Upper lobe of left lung (tissue), 4 donors: ENCODE measurements at regions not wholly inside any gene's neighbourhood (a gene's known extent, or its start where the extent isn't known, plus 50 kb on each side); places are given as distances from the start of the nearest gene placed in this dataset.

Experiments used
- CTCF ChIP-seq, 6 experiments: fragments of 450-650 bp in 4 of 6; fragments of 200-600 bp in 2 of 6; sonication (generic) in 2 of 6; IDR thresholded peaks; one replicate each; pipeline ENCODE4 v1.5.1; 2016 to 2019; ENCODE audit warnings: antibody characterized with exemption in 6 of 6
- EP300 ChIP-seq, 4 donors: sonication (generic); formaldehyde crosslinking; IDR thresholded peaks; one replicate each; pipeline ENCODE4 v1.5.1; 2017; ENCODE audit warnings: antibody characterized with exemption in 4 of 4, control low read depth in 2 of 4
- POLR2A ChIP-seq, 4 donors: fragments of 450-650 bp; IDR thresholded peaks; one replicate each; pipeline ENCODE4 v1.5.1; 2016 to 2017; ENCODE audit warnings: antibody characterized with exemption in 4 of 4, mild to moderate bottlenecking in 2 of 4
- POLR2AphosphoS5 ChIP-seq, 2 donors: sonication (generic); formaldehyde crosslinking; IDR thresholded peaks; one replicate each; pipeline ENCODE4 v1.5.1; 2017; ENCODE audit warnings: antibody characterized with exemption in 2 of 2

GRCh38 chr5:103469288-103470040, 93.1 kb downstream of the NUDT12 start:
- TF ChIP-seq CTCF (IDR thresholded peaks at IDR 0.05) = no peak
- no peak for TF ChIP-seq EP300 (IDR thresholded peaks at IDR 0.05)
- no peak for TF ChIP-seq POLR2AphosphoS5 (IDR thresholded peaks at IDR 0.05)
- no peak for TF ChIP-seq POLR2A (IDR thresholded peaks at IDR 0.05)
